Right ventricle myocardium inferior (tissue), 1 donor: ENCODE measurements at regions not wholly inside any gene's neighbourhood (a gene's known extent, or its start where the extent isn't known, plus 50 kb on each side); places are given as distances from the start of the nearest gene placed in this dataset.
"Not testable (repeated sequence)": the region's sequence is repeated elsewhere in the genome, so short reads cannot be mapped to it uniquely, and the experiment has no call there.

Experiments
- ATAC-seq: fragments of 200-7000 bp; cut with Tn5 transposase; one replicate; pipeline ENCODE4 v1.9.1; 2020; ENCODE audit warnings: mild to moderate bottlenecking, moderate library complexity
- DNase-seq: peaks from one replicate; pipeline ENCODE4 v3.0.0; 2021; ENCODE audit errors: missing footprints
- intact Hi-C: fragments of 100-400 bp; cut with DNase I; formaldehyde crosslinking; loops from one replicate; pipeline ENCODE4 v1.11.0; 2022
- donor health status: DM: no; HTN: yes; CAD: no; lungs with severe emphysema.

GRCh38 chr9:63315387-63315786 is 1969.6 kb downstream of the FOXD4L5 start:
- intact Hi-C loops, ATAC-seq: not testable (repeated sequence)
- DNase-seq: peak; percentile 59

GRCh38 chr9:63296848-63297247 is 1988.2 kb downstream of the FOXD4L5 start:
- ATAC-seq, intact Hi-C loops: not testable (repeated sequence)
- peak; percentile 9 for DNase-seq

GRCh38 chr9:63296366-63296765 is 1988.6 kb downstream of the FOXD4L5 start:
- peak; percentile 6 for DNase-seq
- ATAC-seq, intact Hi-C loops: not testable (repeated sequence)

GRCh38 chr9:63289971-63290370 is 1995.0 kb downstream of the FOXD4L5 start:
- DNase-seq: peak; percentile 6
- ATAC-seq, intact Hi-C loops: not testable (repeated sequence)
